ENCODE measurements at regions not wholly inside any gene's neighbourhood (a gene's known extent, or its start where the extent isn't known, plus 50 kb on each side); places are given as distances from the start of the nearest gene placed in this dataset.

DNA sequence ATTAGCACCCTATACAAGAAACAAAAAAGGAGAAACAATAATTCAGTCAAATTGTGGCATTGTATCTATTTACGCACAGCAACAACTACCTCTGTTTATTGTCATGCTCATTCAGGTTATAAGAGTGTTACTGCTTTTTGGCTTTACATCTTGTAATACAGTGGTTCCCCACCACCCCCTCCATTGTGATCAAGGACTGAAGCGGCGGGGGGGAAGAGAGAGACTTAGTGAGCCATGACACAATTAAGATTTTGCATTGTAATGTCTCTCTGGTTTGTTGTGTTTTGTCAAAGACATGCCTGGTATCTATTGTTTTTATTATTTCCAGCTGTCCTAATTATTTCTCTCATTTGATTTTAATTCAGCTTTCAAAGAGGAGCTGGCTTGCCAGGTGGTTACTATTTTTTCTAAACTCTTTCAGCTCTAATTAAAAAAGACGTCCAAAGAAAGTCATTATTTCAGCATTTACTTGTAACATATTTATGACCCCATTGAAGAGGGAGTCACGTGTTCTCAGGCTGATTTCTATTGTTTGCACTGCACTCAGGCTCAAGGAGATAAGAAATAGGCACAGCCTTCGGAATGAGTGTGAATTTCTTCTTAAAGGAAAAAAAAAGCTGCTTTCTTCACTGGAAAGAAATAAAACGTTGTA, 234.4 kb upstream of the TBL1XR1 start:
- DNase-seq (ENCODE audit: low read depth): no peak

DNA sequence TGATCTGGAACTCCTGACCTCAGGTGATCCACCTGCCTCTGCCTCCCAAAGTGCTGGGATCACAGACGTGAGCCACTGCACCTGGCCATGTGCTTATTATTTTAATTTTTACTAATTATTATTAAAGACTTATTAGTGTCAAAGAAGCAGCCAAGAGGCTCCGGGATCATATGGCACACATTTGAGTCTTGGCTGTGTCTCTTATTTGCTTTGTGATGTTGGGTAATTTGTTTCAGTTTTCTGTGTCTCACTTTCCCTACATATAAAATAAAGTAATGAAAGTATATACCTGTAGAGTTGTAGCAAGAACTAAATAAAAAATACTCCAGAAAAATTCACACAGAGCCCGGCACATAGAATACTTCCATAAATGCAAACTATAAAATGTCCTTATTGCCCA, 238.0 kb upstream of the TBL1XR1 start:
- no peak for DNase-seq (ENCODE audit: low read depth)

DNA sequence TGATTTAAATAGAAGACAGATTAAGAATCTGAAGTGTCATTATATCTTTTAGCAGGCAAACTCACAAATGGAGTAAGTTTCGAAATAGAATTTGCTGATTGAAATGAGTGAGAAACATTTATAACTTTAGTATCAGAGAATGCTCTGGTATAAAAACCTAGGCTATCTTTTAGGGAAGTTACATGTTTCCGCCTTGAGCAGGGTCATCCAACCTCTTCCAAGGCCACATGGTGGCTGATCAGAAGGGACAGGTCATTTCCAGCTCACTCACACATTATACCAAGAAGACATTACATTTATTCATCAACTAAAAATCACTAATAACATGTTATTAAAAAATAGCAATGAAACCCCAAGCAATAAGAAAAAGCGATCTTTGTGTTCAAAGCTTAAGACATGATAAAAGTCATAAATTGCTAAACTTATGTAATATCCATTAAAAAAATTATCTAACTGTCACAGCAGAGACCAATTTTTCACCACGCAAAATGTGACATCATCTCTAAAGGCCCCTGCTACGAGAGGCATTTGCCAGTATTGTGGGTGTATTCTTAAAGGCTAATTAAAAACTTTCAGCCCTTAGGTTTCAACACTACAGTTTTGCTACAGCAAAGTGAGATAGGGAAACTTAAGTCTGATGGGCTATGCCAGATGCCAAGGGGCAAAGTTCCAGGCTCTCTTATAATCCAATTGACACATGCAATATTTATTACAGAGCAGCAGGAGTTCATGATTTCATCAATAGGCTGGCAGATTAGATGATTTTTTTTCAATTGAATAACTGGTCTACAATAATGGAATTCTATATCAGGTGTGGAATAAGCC, 240.4 kb upstream of the TBL1XR1 start:
- DNase-seq (ENCODE audit: low read depth): no peak

DNA sequence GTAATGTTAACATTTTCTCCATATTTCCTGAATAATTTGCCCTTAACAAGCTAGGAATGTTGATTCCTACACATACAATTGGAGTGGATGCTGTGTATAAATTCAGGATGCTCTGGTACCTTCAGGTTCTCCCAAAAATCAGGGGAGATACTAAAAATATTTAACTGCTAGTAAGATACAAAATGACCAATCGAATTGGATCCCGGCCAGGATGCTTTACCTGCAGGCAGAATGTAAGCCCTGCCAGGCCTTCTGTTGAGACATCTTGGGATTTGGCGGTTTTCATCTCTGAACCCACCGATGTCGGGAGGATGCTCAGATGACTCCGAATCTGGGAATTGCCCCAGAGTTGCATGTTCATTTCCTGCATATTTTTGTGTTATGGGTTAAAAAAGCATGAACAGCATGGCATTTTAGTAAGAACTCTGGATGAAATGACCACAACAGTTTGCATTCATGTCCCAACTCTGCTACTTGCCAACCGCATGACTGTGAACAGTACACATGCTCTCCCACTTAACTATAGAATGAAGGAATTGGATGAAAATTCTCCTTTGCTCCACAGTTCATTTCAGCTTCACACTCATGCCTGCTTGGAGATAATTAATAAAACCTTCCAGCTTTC, 241.4 kb upstream of the TBL1XR1 start:
- no peak for DNase-seq (ENCODE audit: low read depth)

DNA sequence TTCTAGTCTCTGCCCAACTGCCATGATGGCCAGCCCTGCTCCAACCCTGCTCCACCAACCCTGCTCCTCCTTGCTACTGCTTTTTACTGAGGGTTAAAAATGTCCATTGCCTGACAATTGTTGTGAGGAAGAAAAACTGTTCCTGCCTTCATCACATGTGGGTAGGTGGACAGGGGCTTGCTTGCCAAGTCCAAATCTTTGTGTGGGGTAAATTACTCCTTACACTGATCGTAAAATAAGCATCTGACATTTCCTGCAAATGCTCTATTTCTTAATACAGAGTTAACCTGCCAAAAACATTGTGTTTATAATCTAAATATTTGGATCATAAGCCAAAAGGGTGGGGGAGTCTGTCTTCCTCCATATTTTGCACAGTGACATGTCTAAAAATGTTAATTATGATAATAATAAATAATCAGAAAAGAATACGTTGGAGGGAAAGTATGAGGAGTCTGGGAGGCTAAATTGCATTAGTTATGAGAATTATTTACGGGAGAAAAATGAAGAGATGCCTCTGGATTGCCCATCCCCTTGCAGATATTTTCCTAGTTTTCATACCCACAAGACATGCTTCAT, 242.5 kb upstream of the TBL1XR1 start:
- no peak for DNase-seq (ENCODE audit: low read depth)

DNA sequence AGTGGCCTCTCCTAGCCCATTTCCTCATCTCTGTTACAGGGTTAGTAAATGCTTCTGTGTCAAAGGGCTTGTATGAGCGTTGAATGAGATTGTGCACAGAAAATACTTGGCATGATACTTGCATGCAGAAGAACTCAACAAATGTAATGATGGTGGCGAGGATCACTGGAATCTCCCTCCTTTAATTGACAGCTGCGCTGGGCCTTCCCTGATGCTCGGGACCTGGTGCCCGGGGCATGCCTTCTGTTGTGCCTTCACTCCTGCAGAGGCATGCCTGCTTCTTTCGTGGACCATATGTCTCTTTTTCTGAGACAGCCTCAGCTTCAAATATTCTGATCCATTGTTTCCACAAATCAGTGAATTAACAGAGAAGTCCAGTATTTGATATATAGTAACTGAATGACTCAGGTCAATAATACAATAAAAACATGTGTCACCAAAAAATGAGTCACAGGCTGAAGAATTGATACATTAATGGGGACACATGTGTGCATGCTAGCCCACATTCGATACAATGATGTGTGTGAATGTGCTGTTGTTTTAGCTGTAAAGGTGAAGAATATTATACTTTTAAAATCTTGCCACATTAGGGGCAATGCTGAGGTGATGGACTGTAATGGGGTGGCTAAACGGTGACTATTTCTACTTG, 243.3 kb upstream of the TBL1XR1 start:
- no peak for DNase-seq (ENCODE audit: low read depth)

DNA sequence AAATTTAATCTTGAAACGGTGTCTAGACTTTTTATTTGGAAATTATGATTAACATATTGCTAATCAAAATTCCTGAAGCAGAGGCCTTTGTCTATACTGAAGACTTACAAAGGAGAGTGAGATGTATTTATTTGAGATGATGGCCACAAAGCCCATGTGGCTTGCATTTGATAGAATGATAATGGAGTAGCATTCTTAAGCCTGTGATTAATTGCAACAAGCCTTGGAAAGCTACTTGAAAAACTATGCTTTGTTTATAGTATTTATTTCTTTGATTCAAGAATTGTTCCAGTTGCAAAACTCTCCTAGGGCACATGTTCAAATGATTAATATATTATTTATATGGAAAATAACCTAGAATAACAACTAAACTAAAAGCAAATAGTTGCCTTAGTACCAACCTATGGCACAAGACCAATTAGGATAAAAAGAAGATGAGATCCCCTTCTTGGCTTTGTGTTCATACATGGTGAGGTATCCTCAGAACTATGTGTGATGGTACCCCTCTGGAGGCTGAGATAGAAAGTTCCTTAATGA, 244.1 kb upstream of the TBL1XR1 start:
- DNase-seq (ENCODE audit: low read depth): no peak

DNA sequence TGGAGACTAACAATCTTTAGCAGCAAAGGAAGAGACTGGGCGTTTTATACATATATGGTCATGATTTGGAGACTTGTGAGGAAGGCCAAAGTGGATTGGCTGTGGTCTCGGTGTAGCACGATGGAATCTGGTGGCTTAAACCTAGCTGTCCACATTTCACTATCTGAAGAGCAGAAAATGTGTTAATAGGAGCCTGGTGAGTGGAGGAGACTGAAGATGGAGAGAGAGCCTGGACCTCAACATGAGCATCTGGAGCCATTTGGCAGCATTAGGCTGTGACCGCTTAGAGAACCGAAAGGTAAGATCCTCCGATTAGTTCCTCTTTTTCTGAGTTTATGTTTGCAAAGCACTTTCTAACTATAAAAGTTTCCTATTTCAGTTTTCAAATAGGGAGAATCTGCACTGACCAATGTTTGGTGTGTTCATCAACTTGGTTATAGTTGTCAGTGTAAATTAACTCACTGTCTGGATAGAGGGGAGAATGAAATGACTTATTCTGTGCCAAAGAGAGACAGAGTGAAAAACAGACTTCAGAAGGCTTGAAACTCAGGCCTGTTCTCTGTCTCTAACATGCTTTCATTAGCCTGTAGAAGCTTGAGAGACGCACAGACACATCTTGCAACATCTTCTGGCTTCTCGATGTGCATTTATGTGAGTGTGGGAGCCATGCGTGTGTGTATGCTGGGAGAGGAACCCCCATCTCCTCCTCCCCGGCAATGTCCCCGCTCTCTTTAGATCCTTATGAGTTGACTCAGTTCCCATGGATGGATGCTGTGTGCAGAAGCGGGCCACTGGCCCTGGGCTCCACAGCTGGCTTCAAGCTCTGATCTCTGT, 244.7 kb upstream of the TBL1XR1 start:
- no peak for DNase-seq (ENCODE audit: low read depth)

DNA sequence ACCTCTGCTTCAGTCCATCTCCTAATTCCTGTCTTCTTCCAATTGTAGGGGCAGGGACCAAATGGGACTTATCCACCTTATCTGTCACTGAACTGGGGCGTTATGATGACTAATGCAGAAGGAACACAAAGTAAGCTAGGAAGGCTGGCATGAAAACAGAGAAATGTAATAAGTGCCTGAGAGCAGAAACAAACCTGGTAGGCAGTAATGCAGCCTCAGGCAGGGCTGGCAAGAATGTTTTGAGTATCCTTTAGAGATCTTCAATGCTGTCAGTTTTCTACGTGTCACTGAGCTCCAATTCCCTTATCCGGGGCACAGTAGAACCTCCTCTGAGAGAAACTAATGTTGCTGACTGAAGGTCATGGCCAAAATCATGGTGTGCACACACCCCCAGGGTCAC, 246.2 kb upstream of the TBL1XR1 start:
- DNase-seq (ENCODE audit: low read depth): peak; percentile 43

DNA sequence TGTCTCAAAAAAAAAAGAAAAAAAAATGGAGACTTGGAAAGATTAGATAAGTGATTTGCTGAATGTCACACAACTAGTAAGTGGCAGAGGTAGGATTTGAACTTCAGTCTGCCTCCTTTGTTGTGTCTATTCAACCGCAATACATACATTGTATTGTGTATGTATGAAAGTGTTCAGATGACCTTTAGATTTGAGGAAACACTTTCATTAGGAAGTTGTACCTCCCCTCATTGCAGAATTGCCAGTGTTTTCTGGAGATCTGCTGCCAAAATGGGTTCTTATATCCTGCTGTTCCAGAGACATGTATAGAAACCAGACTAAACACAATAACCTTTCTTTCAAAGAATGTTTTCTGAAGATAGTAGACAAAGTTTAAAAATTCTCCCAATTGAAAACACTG, 247.4 kb upstream of the TBL1XR1 start:
- no peak for DNase-seq (ENCODE audit: low read depth)

DNA sequence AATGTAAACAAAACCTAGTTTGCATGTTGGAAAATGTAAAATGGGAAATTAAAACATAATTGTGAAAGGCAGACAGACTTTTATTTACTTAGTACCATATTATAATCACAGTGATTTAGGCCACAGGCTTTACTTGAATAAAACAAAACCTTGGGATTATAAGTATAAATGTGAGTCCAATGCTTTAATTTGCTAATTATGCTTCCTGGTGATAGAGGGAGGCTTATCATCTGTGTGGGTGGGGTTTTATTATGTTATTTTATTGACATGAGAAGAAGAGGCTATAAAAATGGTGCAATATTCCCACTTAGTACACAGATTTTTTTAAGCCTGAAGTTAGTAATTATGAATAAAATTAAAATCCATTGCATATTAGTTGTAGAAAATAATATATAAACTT, 248.3 kb upstream of the TBL1XR1 start:
- DNase-seq (ENCODE audit: low read depth): no peak

DNA sequence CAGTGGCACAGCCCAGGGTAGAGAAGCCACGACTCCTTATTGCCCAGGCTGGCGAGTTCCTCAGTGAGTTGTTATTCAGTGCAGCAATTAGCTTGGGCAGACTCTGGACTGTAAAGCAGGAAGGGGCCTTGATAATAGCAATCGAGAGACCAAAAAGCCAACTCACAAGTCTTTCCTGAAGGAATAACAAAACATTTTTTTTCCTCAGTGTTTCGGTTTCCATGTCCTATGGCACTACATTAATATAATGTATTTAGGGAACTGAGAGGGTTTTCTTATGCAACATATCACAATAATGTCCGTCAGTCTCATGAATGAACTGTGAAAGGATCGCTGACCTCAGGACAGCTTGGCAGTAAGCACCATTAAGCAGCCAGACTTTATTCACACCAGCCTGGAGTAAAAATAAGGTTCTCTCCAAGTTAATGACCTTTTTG, 248.9 kb upstream of the TBL1XR1 start:
- no peak for DNase-seq (ENCODE audit: low read depth)

DNA sequence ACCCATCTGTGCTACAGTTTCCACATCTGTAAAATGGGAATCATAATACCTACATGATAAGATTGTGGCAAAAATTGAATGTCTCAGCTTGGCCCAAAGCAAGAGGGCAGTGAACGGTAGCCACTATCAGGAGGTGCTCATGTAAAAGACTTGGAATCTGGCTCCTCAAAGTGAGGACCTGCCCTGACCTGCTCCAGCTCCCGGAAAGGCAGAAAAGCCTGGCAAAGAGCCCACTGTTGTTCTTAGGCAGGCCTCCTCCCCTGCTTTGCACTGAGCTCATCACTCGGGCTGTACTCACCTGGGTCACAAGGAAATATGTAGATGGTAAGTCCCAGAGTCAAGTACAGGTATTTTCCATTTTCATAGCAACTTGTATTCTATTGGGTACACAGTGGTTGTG, 250.7 kb upstream of the TBL1XR1 start:
- no peak for DNase-seq (ENCODE audit: low read depth)

DNA sequence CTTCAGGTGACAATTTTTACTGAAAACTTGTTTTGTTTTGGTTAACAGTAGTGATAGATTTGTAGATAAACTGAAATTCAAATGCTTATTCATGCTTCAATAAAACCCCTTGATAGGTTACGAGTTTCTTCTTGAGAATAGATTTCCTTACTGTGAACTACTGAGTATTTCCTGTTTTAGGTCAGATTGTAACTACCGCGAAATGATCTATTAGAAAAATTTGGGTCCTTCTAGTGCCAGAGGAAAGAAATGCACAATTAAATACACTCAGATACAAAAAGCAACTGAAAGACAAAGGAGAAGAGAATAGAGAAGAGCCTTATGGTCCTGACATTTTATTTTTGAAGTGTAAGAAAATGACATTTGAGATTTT, 251.7 kb upstream of the TBL1XR1 start:
- no peak for DNase-seq (ENCODE audit: low read depth)

DNA sequence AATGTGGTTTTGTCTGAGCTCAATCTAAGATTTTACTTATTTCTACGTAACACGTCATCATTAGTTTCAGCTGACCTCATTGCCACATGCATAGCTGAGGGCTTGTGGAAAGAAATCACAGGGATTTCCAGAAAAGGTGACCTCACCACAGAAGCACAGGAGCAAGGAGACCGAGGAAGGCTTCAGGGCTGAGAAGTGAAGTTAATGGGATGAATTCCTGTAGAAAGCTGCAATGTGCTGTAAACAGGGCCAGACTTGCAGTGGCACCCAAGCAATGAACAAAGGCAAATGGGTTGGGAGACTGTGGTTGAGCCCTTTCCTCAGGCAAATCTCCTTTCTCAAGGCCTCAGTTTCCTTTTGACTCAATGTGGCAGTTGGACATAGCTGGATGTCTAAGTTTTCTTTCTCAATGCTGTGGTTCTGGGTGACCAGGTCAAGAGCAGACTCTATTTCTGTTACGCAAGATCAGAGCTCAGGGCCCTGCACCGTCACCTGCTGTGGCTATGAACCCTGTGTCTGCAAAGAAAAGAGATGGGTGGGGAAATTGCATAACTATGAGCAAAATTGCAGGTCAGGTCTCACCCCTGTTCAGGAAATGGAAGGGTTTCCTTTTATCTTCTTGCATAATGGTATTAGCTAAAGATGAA, 252.2 kb upstream of the TBL1XR1 start:
- DNase-seq (ENCODE audit: low read depth): no peak

DNA sequence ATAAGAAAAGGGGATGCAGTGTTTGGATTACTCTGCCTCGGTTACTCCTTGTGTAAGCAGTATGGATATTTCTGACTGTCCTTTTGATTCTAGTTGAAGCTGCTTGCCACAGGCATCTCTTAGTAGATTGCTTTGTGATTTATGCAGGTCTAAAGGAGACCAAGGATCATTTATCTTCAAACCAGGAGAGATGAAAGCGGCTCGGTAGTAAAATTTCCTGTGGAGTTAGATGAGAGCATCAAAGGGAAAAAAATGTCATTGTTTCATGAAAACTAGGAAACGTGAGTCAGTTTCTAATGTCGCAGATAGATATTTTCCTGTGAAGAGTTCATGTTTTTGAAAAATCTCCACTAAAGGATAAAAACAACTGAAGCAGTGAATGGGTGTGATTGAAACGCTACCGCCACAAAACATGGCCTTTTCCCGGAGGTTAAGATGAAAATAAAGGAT, 254.0 kb upstream of the TBL1XR1 start:
- DNase-seq (ENCODE audit: low read depth): no peak

DNA sequence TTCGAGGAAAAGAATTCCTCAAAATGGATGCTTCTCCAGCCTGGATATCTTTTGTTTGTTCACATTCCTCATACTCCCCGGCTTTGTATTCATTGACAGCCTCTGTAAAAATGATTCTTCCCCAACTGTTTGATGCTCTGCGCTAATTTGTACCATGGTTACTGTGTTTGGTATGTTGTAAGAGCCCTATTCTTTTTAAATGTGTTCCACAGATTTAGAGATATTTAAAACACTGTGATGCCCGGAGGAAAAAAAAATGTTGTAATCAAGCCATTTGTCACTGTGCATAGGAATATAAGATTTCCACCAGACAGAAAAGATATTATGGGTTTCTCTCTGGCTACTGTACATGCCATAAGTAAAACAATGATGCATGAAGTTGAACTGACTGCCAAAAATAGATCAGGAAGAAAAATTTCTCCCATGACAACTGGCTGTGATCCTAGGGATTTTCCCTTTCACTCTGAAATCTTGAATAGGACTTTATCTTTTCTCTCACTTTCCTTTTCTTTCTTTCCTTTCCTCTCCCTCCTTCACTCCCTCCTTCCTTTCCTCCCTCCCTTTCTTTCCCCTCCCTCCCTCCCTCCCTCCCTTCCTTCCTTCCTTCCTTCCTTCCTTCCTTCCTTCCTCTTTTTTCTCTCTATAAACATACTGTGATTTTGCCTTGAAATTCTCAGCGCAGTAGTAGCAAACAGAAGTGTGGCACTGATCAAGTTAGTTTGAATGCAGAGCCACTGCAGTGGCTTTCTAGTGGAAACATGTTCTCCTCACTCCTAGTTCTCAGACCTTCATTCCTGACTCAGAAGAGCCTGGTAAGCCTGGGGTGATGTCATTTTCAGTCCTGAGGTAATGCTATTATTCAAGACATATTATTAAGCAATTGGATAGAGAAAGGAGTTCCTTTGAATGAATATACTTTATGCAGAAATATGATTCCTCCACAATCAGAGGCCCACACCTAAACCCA, 254.9 kb upstream of the TBL1XR1 start:
- DNase-seq (ENCODE audit: low read depth): no peak

DNA sequence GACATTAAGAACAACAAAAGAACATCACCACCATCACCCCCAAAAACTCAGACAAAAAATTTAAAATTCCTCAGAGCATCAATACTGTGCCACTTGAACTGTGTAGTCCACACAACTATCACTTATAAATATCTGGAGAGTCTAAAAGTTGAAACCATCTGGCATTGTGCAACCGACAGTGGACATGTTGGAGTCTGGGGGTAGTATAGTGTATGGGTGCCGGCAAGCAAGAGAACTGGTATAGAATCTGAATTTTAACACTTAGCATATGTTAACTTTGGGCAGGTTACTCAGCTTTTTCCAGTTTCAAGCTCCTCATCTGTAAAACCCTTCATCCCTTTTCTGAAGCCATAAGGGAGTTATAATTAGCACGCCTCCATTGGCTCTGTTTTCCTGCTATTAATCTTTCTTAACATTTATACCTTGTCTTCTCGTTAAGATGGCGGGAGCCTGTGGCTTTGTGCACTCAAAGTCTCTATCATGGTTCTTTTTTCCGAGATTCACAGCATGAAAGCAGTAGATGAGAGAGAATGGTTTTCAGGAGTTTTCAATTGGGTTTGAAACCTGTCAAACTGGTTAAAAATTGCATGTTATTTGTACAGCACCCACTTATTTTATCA, 255.7 kb upstream of the TBL1XR1 start:
- DNase-seq (ENCODE audit: low read depth): no peak

DNA sequence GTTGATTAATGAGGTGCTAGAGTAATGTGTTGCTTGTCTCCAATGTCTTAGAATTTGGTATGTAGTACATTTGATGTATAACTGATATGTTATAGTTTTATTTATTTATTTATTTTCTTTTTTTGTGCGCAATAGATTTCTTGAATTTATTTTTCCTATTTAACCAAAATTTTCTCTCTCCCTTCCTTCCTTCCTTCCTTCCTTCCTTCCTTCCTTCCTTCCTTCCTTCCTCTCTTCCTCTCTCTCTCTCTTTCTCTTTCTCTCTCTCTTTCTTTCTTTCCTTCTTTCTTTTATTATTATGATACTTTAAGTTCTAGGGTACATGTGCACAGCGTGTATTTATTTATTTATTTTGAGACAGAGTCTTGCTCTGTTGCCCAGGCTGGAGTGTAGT, 256.2 kb upstream of the TBL1XR1 start:
- DNase-seq (ENCODE audit: low read depth): no peak
